Body of pancreas (tissue), 4 donors: ENCODE measurements at regions not wholly inside any gene's neighbourhood (a gene's known extent, or its start where the extent isn't known, plus 50 kb on each side); places are given as distances from the start of the nearest gene placed in this dataset.
"Not testable (repeated sequence)": the region's sequence is repeated elsewhere in the genome, so short reads cannot be mapped to it uniquely, and the experiment has no call there.

Source experiments
- ATAC-seq: fragments of 150-250 bp; one replicate; pipeline ENCODE4 v1.9.1; 2016
- DNase-seq, 4 donors: peaks; one replicate each; pipeline ENCODE4 v3.0.0-alpha.2; 2019
- H3K27ac ChIP-seq, 4 donors: fragments of 200-600 bp; sonication (generic); 1 replicate in 3 of 4; 2 replicates in 1 of 4; pipeline versions ENCODE4 v1.5.1 to v1.6.1; 2016 to 2019; ENCODE audit warnings: mild to moderate bottlenecking in 1 of 4, mixed read lengths in 1 of 4, moderate library complexity in 1 of 4
- H3K27me3 ChIP-seq, 2 donors: fragments of 200-600 bp; sonication (generic); one replicate each; pipeline ENCODE4 v1.6.0; 2016; ENCODE audit warnings: mild to moderate bottlenecking in 1 of 2
- H3K36me3 ChIP-seq, 2 donors: fragments of 200-600 bp; sonication (generic); replicated peaks in 1 of 2; 2 replicates each; pipeline ENCODE4 v1.5.1; 2016; ENCODE audit warnings: low read depth in 2 of 2; ENCODE audit not compliant: insufficient read depth in 1 of 2
- H3K4me1 ChIP-seq: fragments of 200-600 bp; sonication (generic); one replicate; pipeline ENCODE4 v1.6.0; 2016
- H3K4me3 ChIP-seq, 2 donors: fragments of 200-600 bp; sonication (generic); 1 replicate in 1 of 2; 2 replicates in 1 of 2; pipeline ENCODE4 v1.5.1; 2016 to 2019
- H3K9me3 ChIP-seq, 3 donors: fragments of 200-600 bp; sonication (generic); 1 replicate in 2 of 3; 2 replicates in 1 of 3; pipeline ENCODE4 v1.5.1; 2016
- CTCF ChIP-seq, 7 experiments: fragments of 450-650 bp in 4 of 7; fragments of 200-600 bp in 3 of 7; sonication (generic) in 3 of 7; IDR thresholded peaks; one replicate each; pipeline ENCODE4 v1.5.1; 2016 to 2019; ENCODE audit warnings: antibody characterized with exemption in 7 of 7
- POLR2A ChIP-seq, 3 donors: fragments of 450-650 bp; IDR thresholded peaks; one replicate each; pipeline ENCODE4 v1.6.1; 2016; ENCODE audit warnings: antibody characterized with exemption in 3 of 3, mild to moderate bottlenecking in 2 of 3
- WGBS, 2 donors: methylation state at CpG; one replicate each; pipeline ENCODE4 v1.1.5; 2017; 5-methylcytosine and 5-hydroxymethylcytosine counted together
- intact Hi-C: fragments of 100-400 bp; cut with DNase I; formaldehyde crosslinking; loops from one replicate; pipeline ENCODE4 v1.15.1; 2023

- intact Hi-C loops = no loop called here
- DNase-seq (no peak), ATAC-seq (no peak)
- no peaks in the 10 kb centered on the region for H3K9me3 ChIP-seq
- TF ChIP-seq POLR2A (IDR thresholded peaks at IDR 0.05) (no peak), CTCF (IDR thresholded peaks at IDR 0.05) (no peak)
- no peaks in the 10 kb centered on the region for H3K27me3 ChIP-seq
- no peaks in the 10 kb centered on the region for H3K4me1 ChIP-seq
- WGBS, 2 donors = 68 to 88% methylated on average over 1 of the region's 1 CpG
- H3K36me3 ChIP-seq = no peaks in the 10 kb centered on the region
- no peak overlapping the region for H3K4me3 ChIP-seq
- no peak overlapping the region for H3K27ac ChIP-seq
Measured at GRCh38 chr10:9951481-9952257, 1066.0 kb upstream of the CELF2 start.

GRCh38 chr10:9957351-9957750 lies 1060.3 kb upstream of the CELF2 start:
- intact Hi-C loops = no loop called here
- ATAC-seq (no peak), DNase-seq (no peak)
- WGBS, 2 donors = 62 to 66% methylated on average over 1 of the region's 1 CpG
- TF ChIP-seq CTCF (IDR thresholded peaks at IDR 0.05) = no peak
- no peak for TF ChIP-seq POLR2A (IDR thresholded peaks at IDR 0.05)
- H3K4me3 ChIP-seq = no peak overlapping the region
- H3K27me3 ChIP-seq = no peaks in the 10 kb centered on the region
- no peaks in the 10 kb centered on the region for H3K36me3 ChIP-seq
- H3K9me3 ChIP-seq = no peaks in the 10 kb centered on the region
- H3K27ac ChIP-seq = no peak overlapping the region
- H3K4me1 ChIP-seq = no peaks in the 10 kb centered on the region

- DNase-seq, intact Hi-C loops: not testable (repeated sequence)
- 28 to 34% methylated on average over 6 of the region's 6 CpGs for whole genome bisulfite sequencing, 2 donors
Measured at GRCh38 chr10:9957876-9958275, 1059.8 kb upstream of the CELF2 start.

GRCh38 chr10:9965341-9965740 lies 1052.3 kb upstream of the CELF2 start:
- intact Hi-C loops = no loop called here
- TF ChIP-seq CTCF (IDR thresholded peaks at IDR 0.05) (no peak), POLR2A (IDR thresholded peaks at IDR 0.05) (no peak)
- WGBS, 2 donors = 42 to 43% methylated on average over 2 of the region's 2 CpGs
- no peak overlapping the region for H3K4me3 ChIP-seq
- DNase-seq = no peak
- no peaks in the 10 kb centered on the region for H3K9me3 ChIP-seq
- no peaks in the 10 kb centered on the region for H3K27me3 ChIP-seq
- no peaks in the 10 kb centered on the region for H3K36me3 ChIP-seq
- H3K27ac ChIP-seq = no peak overlapping the region
- no peaks in the 10 kb centered on the region for H3K4me1 ChIP-seq
- no peak for ATAC-seq

More at GRCh38 chr10:9957876-9958275, 1059.8 kb upstream of the CELF2 start:
- not testable (repeated sequence) for H3K27ac ChIP-seq, H3K4me3 ChIP-seq, ATAC-seq, H3K4me1 ChIP-seq, H3K27me3 ChIP-seq, H3K9me3 ChIP-seq, H3K36me3 ChIP-seq

GRCh38 chr10:9986786-9987185 lies 1030.9 kb upstream of the CELF2 start:
- DNase-seq = no peak
- H3K36me3 ChIP-seq = no peaks in the 10 kb centered on the region
- intact Hi-C loops = no loop called here
- no peak overlapping the region for H3K4me3 ChIP-seq
- H3K9me3 ChIP-seq = no peaks in the 10 kb centered on the region
- no peak overlapping the region for H3K27ac ChIP-seq
- WGBS, 2 donors = 63 to 76% methylated on average over 3 of the region's 3 CpGs
- no peaks in the 10 kb centered on the region for H3K4me1 ChIP-seq
- ATAC-seq = no peak
- no peak for TF ChIP-seq POLR2A (IDR thresholded peaks at IDR 0.05)
- no peak for TF ChIP-seq CTCF (IDR thresholded peaks at IDR 0.05)
- H3K27me3 ChIP-seq = no peaks in the 10 kb centered on the region
